ENCODE measurements at regions not wholly inside any gene's neighbourhood (a gene's known extent, or its start where the extent isn't known, plus 50 kb on each side); places are given as distances from the start of the nearest gene placed in this dataset.

GRCh38 chr20:41811456-41811855, 193.3 kb upstream of the CHD6 start:
- DNase-seq (ENCODE audit: low read depth in 4 of 4, low spot score in 2 of 4), result no peak

- no peak for DNase-seq (ENCODE audit: low read depth in 4 of 4, low spot score in 2 of 4)
Observed at GRCh38 chr20:41800040-41800439, 181.9 kb upstream of the CHD6 start.

DNA sequence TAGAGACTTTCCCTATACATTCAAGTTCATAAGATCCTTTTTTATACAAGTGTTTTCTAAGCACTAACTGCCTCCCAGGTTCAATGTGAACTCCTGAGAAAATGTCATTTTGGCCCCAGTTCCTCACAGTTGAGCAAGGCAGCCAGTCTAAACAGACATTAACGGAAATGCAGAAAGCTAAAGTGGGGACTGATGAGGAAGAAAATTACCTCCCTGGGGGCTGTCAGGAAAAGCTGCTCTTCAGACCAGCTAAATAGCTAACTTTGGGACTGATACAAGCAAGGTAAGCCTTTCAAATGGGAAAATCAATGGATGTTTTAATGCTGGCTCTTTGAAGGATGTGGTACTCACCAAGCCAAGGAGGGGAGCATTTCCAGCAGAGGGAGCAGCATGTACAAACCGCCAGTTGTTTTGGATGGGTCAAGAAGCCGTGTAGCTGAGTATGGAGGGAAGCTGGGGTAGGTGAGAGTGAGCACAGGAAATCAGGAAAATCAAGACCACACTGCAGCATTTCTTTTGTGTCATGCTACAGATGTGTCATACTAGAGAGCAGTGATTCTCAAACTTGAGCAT, 180.8 kb upstream of the CHD6 start:
- DNase-seq (ENCODE audit: low read depth in 4 of 4, low spot score in 2 of 4), result no peak

GRCh38 chr20:41786158-41786557, 168.0 kb upstream of the CHD6 start:
- DNase-seq (ENCODE audit: low read depth in 4 of 4, low spot score in 2 of 4), result no peak

GRCh38 chr20:41784209-41784958, 166.2 kb upstream of the CHD6 start:
- no peak for DNase-seq (ENCODE audit: low read depth in 4 of 4, low spot score in 2 of 4)

DNA sequence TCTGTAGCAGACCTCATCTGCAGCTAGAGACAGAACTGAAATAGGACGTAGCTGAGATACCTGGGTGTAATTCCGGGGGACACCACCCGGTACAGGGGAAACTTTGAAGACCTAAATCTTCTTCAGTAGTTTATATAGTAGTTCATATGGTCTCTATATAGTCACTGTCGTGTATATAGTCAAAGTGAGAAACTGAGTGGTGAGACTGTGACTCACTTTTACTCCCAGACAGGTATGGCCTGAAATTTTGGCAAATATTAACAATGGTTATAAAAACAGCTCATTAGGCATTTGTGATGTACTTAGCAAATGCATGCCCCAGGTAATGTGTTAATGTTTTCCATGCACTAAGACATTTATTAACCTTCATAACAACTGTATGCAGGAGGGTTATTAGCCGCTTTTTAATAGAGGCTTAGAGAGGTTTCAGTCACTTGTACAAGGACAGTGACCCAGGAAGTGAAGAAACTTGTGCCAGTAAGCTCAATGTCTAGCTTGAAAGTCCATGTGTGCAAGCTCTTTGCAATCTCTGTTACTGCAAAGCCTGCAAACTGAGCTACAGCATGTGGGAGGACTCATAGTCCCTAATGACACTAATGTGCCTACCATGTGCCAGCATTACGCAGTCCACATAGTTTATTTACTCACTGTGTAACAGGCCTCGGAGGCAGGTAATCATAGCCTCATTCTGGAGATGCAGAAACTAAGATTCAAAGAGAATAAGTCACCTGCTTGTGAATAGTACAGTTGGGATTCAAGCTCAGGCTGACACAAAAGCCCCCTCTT, 165.4 kb upstream of the CHD6 start:
- DNase-seq (ENCODE audit: low read depth in 4 of 4, low spot score in 2 of 4), result no peak

- DNase-seq (ENCODE audit: low read depth in 4 of 4, low spot score in 2 of 4), result no peak
Observed at GRCh38 chr20:41782730-41783406, 164.7 kb upstream of the CHD6 start.

DNA sequence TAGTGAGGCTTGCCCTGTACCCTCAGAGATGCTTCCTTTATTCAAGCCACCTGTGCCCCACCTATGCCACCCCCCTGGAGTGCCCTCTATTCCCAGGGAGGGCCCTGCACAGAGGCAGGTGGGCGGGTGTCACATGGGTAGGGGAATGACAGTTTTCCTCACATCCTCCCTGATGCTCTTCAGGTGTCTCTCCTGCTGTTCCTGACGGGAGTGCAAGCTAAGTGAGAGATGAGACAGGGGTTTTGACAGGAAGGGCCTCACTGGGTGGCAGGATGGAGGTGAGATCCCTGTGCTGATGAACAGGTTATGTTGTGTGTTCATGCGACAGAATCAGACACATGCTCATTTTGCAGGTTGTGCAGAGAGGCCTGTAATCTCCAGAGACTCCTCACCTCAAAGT, 164.1 kb upstream of the CHD6 start:
- DNase-seq (ENCODE audit: low read depth in 4 of 4, low spot score in 2 of 4), result no peak

- no peak for DNase-seq (ENCODE audit: low read depth in 4 of 4, low spot score in 2 of 4)
Observed at GRCh38 chr20:41776421-41776820, 158.2 kb upstream of the CHD6 start.

DNA sequence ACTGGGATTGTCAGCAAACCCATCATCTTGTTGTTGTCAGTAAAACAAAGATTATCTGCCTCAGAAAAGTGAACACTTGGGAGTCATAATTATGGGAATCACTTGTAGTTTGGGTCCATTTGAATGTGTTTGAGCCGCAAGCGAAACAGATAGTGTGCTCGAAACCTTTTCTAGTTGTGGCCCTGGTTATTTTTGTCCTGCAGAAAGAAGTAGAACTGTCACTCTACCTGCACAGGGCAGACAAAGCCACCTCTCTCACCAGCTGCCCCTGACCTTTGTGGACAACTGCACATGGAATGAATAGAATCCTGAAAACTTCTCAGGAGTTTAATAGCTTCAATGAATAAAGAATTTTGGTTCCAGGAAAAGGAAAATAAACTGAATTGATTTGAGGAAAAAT, 156.1 kb upstream of the CHD6 start:
- DNase-seq (ENCODE audit: low read depth in 4 of 4, low spot score in 2 of 4), result no peak

- no peak for DNase-seq (ENCODE audit: low read depth in 4 of 4, low spot score in 2 of 4)
Observed at GRCh38 chr20:41770965-41771364, 152.8 kb upstream of the CHD6 start.

GRCh38 chr20:41770427-41770826, 152.2 kb upstream of the CHD6 start:
- no peak for DNase-seq (ENCODE audit: low read depth in 4 of 4, low spot score in 2 of 4)

- no peak for DNase-seq (ENCODE audit: low read depth in 4 of 4, low spot score in 2 of 4)
Observed at GRCh38 chr20:41769592-41770018, 151.4 kb upstream of the CHD6 start.

DNA sequence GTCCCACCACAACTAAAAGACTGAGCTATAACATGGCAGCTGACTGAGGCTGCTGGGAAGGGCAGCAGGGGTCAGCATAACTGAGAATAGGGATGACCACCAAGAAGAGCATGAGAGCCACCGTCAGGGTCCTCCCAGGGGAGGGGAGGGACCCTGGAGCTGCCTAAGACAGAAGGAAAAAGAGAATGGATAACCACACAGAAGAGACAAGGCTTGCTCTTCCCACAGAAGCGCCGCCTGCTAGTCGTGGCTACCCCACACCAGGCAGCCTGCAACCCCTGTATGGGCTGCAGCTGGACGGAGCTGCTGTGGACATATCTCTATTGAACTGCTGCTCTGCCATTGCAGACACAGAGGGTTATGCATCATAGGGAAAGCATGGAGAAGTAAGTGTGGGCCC, 132.0 kb upstream of the CHD6 start:
- DNase-seq (ENCODE audit: low read depth in 4 of 4, low spot score in 2 of 4), result no peak

GRCh38 chr20:41748756-41749582, 130.8 kb upstream of the CHD6 start:
- DNase-seq (ENCODE audit: low read depth in 4 of 4, low spot score in 2 of 4), result no peak

GRCh38 chr20:41748051-41748450, 129.9 kb upstream of the CHD6 start:
- DNase-seq (ENCODE audit: low read depth in 4 of 4, low spot score in 2 of 4), result no peak

- no peak for DNase-seq (ENCODE audit: low read depth in 4 of 4, low spot score in 2 of 4)
Observed at GRCh38 chr20:41747226-41747625, 129.0 kb upstream of the CHD6 start.

DNA sequence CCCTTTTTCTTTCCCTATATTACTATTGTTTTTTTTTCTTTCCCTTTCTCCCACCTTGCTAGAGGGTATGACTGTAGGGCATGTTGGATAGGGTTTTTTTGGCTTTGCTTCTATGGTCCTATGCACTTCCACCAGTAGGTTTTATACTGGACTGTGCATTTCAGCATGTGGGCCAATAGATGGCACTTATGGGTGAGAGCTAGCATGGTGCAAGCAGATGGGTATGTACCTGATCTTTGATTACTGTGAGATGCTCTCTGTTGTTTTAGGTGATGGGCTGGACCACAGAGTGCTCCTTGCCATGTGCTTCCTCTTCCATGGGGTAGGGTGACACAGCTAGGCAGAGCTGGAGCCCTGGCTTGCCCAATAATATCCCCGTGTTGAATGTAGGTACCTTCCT, 128.5 kb upstream of the CHD6 start:
- DNase-seq (ENCODE audit: low read depth in 4 of 4, low spot score in 2 of 4), result no peak

GRCh38 chr20:41738604-41739206, 120.5 kb upstream of the CHD6 start:
- peak in 2 of 4 donors; percentile 13 to 40 for DNase-seq (ENCODE audit: low read depth in 4 of 4, low spot score in 2 of 4)

DNA sequence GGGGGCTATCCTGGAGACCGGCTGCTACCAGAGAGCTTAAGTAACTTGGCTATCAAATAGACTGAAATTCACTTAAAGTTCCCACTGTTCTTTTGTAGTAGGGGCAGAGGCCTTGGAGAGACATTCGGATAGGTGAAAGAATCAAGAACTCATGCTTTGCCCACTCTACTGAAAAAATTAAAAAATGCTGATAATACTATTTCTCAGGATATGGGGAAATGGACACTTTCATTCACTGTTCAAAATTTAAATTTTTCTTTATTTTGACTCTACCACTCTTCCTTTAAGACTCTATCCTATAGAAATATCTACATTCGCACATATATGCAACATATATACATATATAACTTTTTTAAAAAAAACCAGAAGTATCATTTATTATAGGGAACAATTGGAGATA, 117.8 kb upstream of the CHD6 start:
- no peak for DNase-seq (ENCODE audit: low read depth in 4 of 4, low spot score in 2 of 4)
